GM12875 (cell line): ENCODE measurements at regions not wholly inside any gene's neighbourhood (a gene's known extent, or its start where the extent isn't known, plus 50 kb on each side); places are given as distances from the start of the nearest gene placed in this dataset.

Source experiments
- H3K4me3 ChIP-seq: one replicate; pipeline ENCODE4 v1.5.1; 2011; ENCODE audit warnings: low read depth, low read length, control low read depth
- TF ChIP-seq, protein P1 (sequence below): IDR thresholded peaks from 2 replicates; pipeline ENCODE4 v1.5.1; 2011; ENCODE audit warnings: low read depth, mild to moderate bottlenecking, control low read depth, inconsistent platforms, low read length, moderate library complexity, borderline replicate concordance; ENCODE audit not compliant: insufficient read depth

DNA sequence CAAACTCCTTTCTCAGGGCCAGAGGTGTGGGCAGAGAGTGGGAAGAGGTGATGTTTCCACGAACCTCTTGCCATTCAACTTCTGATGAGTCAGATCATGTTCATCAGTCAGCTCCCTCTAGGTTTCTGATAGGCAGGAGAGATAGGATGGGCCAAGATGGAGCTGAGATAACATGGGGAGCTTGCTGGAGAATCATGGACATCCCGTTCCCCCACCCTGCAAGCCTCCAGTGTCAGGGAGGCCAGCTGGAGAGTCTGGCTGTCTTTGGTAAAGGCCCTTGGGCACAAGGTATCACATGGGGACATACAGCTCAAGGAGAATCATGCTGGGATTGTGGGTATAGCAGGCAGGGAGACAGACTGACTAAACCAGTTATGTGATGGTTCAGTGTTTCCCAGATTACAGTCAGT lies 136.0 kb upstream of the IRX3 start:
- TF ChIP-seq, protein P1, sequence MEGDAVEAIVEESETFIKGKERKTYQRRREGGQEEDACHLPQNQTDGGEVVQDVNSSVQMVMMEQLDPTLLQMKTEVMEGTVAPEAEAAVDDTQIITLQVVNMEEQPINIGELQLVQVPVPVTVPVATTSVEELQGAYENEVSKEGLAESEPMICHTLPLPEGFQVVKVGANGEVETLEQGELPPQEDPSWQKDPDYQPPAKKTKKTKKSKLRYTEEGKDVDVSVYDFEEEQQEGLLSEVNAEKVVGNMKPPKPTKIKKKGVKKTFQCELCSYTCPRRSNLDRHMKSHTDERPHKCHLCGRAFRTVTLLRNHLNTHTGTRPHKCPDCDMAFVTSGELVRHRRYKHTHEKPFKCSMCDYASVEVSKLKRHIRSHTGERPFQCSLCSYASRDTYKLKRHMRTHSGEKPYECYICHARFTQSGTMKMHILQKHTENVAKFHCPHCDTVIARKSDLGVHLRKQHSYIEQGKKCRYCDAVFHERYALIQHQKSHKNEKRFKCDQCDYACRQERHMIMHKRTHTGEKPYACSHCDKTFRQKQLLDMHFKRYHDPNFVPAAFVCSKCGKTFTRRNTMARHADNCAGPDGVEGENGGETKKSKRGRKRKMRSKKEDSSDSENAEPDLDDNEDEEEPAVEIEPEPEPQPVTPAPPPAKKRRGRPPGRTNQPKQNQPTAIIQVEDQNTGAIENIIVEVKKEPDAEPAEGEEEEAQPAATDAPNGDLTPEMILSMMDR = no peak
- no peak overlapping the region for H3K4me3 ChIP-seq

DNA sequence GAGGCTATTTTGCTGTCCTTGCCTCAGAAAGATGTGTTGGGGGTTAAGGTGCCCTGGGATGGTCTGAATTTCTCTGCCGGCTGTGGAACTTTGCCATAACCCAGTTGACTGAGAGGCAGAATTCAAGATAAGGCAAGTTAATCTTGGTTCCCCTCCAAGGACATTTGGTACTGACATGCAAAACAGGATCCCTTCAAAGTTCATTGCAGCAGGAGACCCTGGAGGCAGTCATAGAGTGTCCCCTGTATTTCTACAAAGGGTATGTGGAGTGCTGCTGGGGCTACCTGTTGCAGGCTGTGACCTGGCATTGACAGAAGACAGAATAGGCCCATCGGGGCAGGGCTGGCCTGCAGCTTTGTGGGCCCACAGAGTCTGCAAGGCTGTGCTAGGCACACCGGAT lies 135.6 kb upstream of the IRX3 start:
- TF ChIP-seq, protein P1 = no peak
- no peak overlapping the region for H3K4me3 ChIP-seq

DNA sequence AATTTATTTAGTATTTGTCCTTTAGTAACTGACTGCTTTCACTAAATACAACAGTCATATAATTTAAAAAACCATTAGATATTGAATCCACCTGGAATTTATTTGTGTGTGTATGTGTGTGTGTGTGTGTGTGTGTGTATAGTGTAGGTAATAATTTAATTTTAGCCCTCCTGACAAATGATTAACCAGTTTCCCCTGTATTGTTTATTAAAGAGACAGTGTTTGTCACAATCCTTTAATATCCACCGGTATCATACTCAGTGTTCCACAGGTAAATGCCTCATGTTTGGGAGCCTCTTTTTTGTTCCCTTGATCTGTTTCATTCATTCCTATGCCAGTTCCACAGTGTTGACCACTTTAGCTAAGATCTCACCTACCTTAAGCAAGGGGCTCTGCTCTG lies 134.6 kb upstream of the IRX3 start:
- H3K4me3 ChIP-seq = no peak overlapping the region
- TF ChIP-seq, protein P1 = no peak

DNA sequence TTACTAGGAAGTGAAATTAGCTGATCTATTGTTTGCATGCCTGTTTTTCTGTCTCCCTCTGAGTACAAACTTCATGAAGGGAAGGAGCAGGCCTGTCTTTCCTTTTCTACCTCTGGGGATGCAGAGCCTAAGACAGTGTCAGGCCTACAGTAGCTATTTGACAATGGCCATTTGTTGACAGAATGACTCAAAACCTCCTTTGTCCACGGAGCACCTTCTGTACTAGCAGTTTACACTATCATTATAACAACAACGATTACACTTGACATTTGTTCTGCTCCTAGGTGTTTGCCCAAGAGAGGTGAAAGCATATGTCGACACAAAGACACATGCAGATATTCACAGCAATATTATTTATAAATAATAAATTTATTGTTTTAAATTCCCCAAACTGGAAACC lies 132.3 kb upstream of the IRX3 start:
- TF ChIP-seq, protein P1 = no peak
- no peak overlapping the region for H3K4me3 ChIP-seq

DNA sequence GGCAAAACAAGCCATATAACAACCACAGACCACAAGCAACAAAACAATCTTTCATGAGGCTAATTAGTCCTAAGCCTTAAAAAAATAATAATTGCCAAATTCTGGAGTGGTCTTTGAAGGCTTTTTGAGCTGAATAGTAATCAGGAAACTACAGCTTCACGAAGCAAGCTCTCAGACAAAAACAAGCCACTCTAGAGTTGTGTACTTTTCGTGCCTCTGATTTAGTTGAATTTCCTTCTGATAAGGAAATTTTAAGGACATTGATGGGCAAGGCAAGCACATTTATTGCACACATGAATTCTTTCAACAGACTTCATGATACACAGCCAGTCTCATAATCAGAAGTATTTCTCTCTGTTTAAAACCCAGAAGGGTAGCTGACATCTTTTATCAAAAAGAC lies 130.8 kb upstream of the IRX3 start:
- TF ChIP-seq, protein P1 = no peak
- H3K4me3 ChIP-seq = no peak overlapping the region

DNA sequence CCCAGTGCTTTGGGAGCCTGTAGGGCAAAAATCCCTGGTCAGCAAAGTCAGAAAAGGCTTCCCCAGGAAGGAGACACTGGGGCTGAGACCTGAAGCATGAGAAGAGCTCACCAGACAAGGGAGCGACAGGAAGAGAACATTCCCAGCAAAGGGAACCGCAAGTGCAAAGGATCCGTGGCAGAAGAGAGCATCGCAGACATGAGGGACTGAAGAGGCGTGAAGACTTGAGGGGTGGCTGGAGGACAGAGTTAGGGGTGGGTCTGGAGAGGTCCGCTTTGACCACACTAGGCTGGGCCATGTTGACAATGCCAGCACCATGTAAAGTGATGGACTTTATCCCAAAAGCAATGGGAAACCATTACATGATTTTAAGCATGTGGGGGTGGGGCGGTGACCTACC lies 128.1 kb upstream of the IRX3 start:
- no peak overlapping the region for H3K4me3 ChIP-seq
- TF ChIP-seq, protein P1 = no peak

DNA sequence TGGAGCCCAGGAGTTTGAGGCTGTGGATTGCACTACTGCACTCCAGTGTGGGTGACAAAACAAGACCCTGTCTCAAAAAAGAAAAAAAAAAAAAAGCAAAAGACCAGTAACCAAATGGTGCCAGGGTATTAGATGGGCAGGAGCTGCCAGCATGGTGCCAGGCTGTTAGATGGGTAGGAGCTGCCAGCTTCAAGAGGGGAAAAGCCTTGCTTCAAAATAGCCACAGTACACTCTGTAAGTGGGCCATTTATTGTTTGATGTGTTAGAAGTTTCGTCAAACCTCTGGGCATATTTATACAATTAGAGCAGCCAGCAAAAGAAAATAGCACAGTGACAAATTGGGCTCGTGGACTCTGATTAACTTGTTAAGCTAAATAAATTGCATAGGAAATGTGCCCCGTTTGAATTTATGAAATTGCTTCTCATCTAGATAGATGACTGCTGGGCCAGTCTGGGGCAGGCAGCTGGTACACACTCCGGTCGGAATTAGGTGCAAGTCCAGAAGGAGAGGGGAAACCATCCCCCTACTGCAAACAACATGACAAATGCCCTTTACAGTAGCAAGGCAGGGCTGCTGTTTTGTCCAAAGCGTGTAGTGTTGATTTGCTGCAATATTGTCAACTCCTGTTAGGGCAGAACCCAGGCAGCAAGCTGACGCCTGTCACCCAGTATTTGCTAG lies 126.3 kb upstream of the IRX3 start:
- TF ChIP-seq, protein P1 = no peak
- no peak overlapping the region for H3K4me3 ChIP-seq
